CD4-positive, alpha-beta T cell (primary cell): ENCODE measurements at regions not wholly inside any gene's neighbourhood (a gene's known extent, or its start where the extent isn't known, plus 50 kb on each side); places are given as distances from the start of the nearest gene placed in this dataset.

Experiments used
- ATAC-seq: fragments of 200-7000 bp; cut with Tn5 transposase; one replicate; pipeline ENCODE4 v1.10.0; 2022; ENCODE audit warnings: mild to moderate bottlenecking; ENCODE audit not compliant: poor library complexity
- CTCF ChIA-PET: fragments of 350-600 bp; sonication (Branson Sonifier 250); formaldehyde crosslinking; loops from one replicate; lab custom pipeline; 2021; ENCODE audit warnings: antibody characterized with exemption, inconsistent platforms; lab: Charles Lee
- POLR2A ChIA-PET: fragments of 350-600 bp; sonication (Branson Sonifier 250); formaldehyde crosslinking; loops from one replicate; lab custom pipeline; 2021; ENCODE audit warnings: antibody characterized with exemption, inconsistent platforms; lab: Charles Lee
- DNase-seq, 14 experiments: peaks; one replicate each; pipeline ENCODE4 v3.0.0-alpha.2; 2013 to 2020; ENCODE audit warnings: mixed read lengths in 2 of 14
- H3K27ac ChIP-seq, 2 donors: one replicate each; pipeline versions ENCODE4 v1.5.1 to v1.7.0; 2013; ENCODE audit warnings: low read length in 2 of 2, low read depth in 1 of 2, mild to moderate bottlenecking in 1 of 2
- H3K27me3 ChIP-seq, 2 experiments: 1 replicate in 1 of 2; 2 replicates in 1 of 2; pipeline versions ENCODE4 v1.6.1 to v1.7.0; 2013; ENCODE audit warnings: low read length in 2 of 2, control low read depth in 1 of 2, mild to moderate bottlenecking in 1 of 2, moderate library complexity in 1 of 2; ENCODE audit not compliant: insufficient read depth in 2 of 2, control insufficient read depth in 1 of 2
- H3K36me3 ChIP-seq: one replicate; pipeline ENCODE4 v1.6.1; 2013; ENCODE audit warnings: low read length, control low read depth; ENCODE audit not compliant: insufficient read depth
- H3K4me1 ChIP-seq: one replicate; pipeline ENCODE4 v1.6.1; 2013; ENCODE audit warnings: low read length, control low read depth; ENCODE audit not compliant: insufficient read depth
- H3K4me3 ChIP-seq: one replicate; pipeline ENCODE4 v1.5.1; 2013; ENCODE audit warnings: mild to moderate bottlenecking, low read length, moderate library complexity
- H3K9me3 ChIP-seq, 2 experiments: 1 replicate in 1 of 2; 2 replicates in 1 of 2; pipeline versions ENCODE4 v1.6.1 to v1.7.0; 2013; ENCODE audit warnings: low read length in 2 of 2, mild to moderate bottlenecking in 2 of 2, control low read depth in 1 of 2, moderate library complexity in 1 of 2; ENCODE audit not compliant: control insufficient read depth in 1 of 2, insufficient read depth in 1 of 2
- H3K27ac Mint-ChIP-seq: one replicate; pipeline ENCODE4 v1.8.0; 2020; ENCODE audit warnings: mixed read lengths
- H3K27me3 Mint-ChIP-seq: one replicate; pipeline ENCODE4 v1.8.0; 2021; ENCODE audit warnings: mixed read lengths
- H3K36me3 Mint-ChIP-seq: one replicate; pipeline ENCODE4 v1.8.0; 2021; ENCODE audit warnings: low read depth, mixed read lengths
- H3K4me1 Mint-ChIP-seq: one replicate; pipeline ENCODE4 v1.8.0; 2021; ENCODE audit warnings: low read depth, mixed read lengths
- H3K4me3 Mint-ChIP-seq: one replicate; pipeline ENCODE4 v1.8.0; 2020; ENCODE audit warnings: mild to moderate bottlenecking, mixed read lengths
- H3K9me3 Mint-ChIP-seq: one replicate; pipeline ENCODE4 v1.8.0; 2020; ENCODE audit warnings: mixed read lengths
- intact Hi-C, 2 experiments: fragments of 100-400 bp; cut with DNase I in 1 of 2; cut with micrococcal nuclease in 1 of 2; formaldehyde crosslinking; loops; one replicate each; pipeline versions ENCODE4 v1.15.1 to v1.9.0; 2023 to 2025; cut with DNase I, micrococcal nuclease
- TF ChIP-seq, protein P1 (sequence below): fragments of 200-600 bp; IDR thresholded peaks from one replicate; pipeline ENCODE4 v1.8.0; 2022; ENCODE audit warnings: antibody characterized with exemption, mild to moderate bottlenecking

DNA sequence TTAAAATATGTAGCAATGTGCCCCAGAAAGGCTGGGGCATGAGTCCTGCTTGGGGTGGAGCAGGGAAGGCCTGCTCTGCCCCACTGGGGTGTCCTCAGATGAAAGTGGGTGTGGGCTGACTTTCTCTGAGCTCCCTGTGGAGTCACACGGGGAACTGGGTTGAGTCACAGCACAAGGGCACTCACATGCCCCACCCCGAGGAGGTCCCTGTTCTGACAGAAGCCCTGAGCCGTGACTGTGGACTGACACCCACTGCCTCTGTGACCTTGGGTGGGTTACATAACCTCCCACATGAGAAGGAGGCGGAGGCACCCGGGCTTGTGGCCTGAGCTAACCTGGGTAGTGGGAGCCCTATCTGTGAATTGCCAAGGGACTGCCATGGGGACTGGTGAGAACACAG is 52.5 kb upstream of the TINAGL1 start:
- ATAC-seq (no peak), DNase-seq (peak in 3 of 14 experiments; percentile 14 to 81 (median 65))
- H3K27ac Mint-ChIP-seq, result no peak overlapping the region
- Histone ChIP-seq H3K4me1 (no peaks in the 10 kb centered on the region), H3K4me3 (no peak overlapping the region), H3K27ac (peak overlapping the region in 1 of 2 donors; percentile 70), H3K27me3 (peaks cover 0 to 2% of the 10 kb centered on the region in 2 experiments), H3K9me3 (peaks cover 0 to 4% of the 10 kb centered on the region in 2 experiments), H3K36me3 (no peaks in the 10 kb centered on the region)
- no peaks in the 10 kb centered on the region for H3K36me3 Mint-ChIP-seq
- no peaks in the 10 kb centered on the region for H3K4me1 Mint-ChIP-seq
- H3K27me3 Mint-ChIP-seq, result peaks cover 7% of the 10 kb centered on the region
- POLR2A ChIA-PET, result no interaction called here
- CTCF ChIA-PET, result interaction anchor here (1.2 kb wide), 1 partner anchor 25 kb away, joined by 3 read pairs; no protein-coding TSS in a partner anchor
- intact Hi-C loops, result no loop called here
- TF ChIP-seq, protein P1, sequence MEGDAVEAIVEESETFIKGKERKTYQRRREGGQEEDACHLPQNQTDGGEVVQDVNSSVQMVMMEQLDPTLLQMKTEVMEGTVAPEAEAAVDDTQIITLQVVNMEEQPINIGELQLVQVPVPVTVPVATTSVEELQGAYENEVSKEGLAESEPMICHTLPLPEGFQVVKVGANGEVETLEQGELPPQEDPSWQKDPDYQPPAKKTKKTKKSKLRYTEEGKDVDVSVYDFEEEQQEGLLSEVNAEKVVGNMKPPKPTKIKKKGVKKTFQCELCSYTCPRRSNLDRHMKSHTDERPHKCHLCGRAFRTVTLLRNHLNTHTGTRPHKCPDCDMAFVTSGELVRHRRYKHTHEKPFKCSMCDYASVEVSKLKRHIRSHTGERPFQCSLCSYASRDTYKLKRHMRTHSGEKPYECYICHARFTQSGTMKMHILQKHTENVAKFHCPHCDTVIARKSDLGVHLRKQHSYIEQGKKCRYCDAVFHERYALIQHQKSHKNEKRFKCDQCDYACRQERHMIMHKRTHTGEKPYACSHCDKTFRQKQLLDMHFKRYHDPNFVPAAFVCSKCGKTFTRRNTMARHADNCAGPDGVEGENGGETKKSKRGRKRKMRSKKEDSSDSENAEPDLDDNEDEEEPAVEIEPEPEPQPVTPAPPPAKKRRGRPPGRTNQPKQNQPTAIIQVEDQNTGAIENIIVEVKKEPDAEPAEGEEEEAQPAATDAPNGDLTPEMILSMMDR, result no peak
- H3K9me3 Mint-ChIP-seq, result peaks cover 2% of the 10 kb centered on the region
- H3K4me3 Mint-ChIP-seq, result no peak overlapping the region

DNA sequence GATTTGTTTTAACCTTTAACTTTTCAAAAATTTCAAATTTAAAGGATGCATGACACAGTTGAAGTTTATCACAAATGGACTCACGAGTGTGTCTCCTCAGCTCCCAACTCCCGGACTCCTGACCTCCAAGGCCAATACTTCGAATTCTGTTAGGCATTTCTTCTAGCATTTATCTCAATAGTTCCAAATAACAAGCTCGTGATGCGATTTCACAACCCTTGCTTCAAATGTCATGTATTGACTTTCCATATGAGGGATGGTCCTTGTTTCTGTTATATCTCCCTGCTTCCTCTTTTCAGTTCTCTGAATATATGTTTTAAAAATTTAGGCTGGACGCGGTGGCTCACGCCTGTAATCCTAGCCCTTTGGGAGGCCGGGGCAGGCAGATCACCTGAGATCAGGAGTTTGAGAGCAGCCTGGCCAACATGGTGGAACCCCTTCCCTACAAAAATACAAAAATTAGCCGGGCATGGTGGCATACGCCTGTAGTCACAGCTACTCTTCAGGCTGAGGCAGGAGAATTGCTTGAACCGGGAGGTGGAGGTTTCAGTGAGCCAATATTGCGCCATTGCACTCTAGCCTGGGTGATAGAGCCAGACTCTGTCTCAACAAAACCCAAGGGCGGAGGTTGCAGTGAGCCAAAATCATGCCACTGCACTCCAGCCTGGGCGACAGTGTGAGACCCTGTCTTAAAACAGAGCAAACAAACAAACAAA is 52.0 kb upstream of the TINAGL1 start:
- Mint-ChIP-seq H3K9me3 (peaks cover 2% of the 10 kb centered on the region), H3K27ac (no peak overlapping the region), H3K36me3 (no peaks in the 10 kb centered on the region), H3K4me1 (no peaks in the 10 kb centered on the region), H3K4me3 (no peak overlapping the region), H3K27me3 (peaks cover 7% of the 10 kb centered on the region)
- H3K4me3 ChIP-seq, result no peak overlapping the region
- ChIA-PET POLR2A (no interaction called here), CTCF (interaction anchor here (1.2 kb wide), 1 partner anchor 25 kb away, joined by 3 read pairs; no protein-coding TSS in a partner anchor)
- DNase-seq (peak in 3 of 14 experiments; percentile 12 to 50 (median 50)), ATAC-seq (no peak)
- peaks cover 0 to 2% of the 10 kb centered on the region in 2 experiments for H3K27me3 ChIP-seq
- peaks cover 0 to 4% of the 10 kb centered on the region in 2 experiments for H3K9me3 ChIP-seq
- no peaks in the 10 kb centered on the region for H3K36me3 ChIP-seq
- no peaks in the 10 kb centered on the region for H3K4me1 ChIP-seq
- TF ChIP-seq, protein P1, result no peak
- peak overlapping the region in 1 of 2 donors; percentile 70 for H3K27ac ChIP-seq
- intact Hi-C loops, result no loop called here
